ENCODE measurements at regions not wholly inside any gene's neighbourhood (a gene's known extent, or its start where the extent isn't known, plus 50 kb on each side); places are given as distances from the start of the nearest gene placed in this dataset.

DNA sequence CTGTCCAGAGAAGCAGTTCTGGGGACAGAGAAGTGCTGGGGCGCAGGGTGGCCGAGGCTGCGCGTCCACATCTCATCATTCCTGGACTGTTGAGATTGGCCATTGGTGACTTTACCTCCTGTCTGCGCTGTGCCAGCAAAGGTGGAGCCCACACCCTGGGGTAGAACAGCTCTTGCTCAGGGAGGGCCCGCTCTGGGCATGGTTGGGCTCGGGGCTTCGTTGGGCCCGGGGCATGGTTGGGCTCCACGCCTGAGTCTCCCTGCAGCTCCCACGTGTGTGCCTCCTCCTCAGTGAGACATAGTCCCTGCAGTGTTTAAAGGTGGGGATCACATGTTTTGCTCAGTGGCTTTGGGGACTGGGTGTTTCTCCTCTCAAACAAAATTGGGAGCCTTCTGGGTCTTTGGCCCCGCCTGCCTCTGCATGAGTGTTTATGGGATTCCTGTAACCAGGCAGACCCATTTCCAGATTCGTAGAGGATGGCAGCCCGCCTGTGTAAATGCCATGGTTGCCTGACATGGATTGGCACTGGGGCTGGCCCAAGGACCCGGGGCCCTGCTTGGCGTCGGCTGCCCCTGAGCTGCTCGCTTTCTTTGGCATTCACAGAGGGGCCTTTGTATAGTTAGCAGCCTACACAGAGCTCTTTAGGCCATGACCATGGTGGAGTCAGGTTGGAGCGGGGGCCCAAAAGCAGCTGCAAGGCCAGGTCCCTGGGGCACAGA lies 104.6 kb downstream of the TLR5 start:
- Histone ChIP-seq H3K9ac (replicated peaks; ENCODE audit: extremely low read depth, insufficient read depth, low read length) (no peak overlapping the region), H3K36me3 (ENCODE audit: control insufficient read depth in 2 of 2, extremely low read depth in 1 of 2, insufficient read depth in 2 of 2, low read length in 2 of 2) (no peaks in the 10 kb centered on the region), H3K27ac (ENCODE audit: insufficient read depth, low read depth, low read length) (no peak overlapping the region), H3K4me3 (replicated peaks in 1 of 3; ENCODE audit: insufficient read depth in 1 of 3, low read depth in 1 of 3, low read length in 3 of 3) (no peak overlapping the region), H3K4me2 (ENCODE audit: insufficient read depth, low read length) (no peak overlapping the region), H2AFZ (ENCODE audit: low read depth, low read length) (no peak overlapping the region), H3K9me3 (replicated peaks; ENCODE audit: control insufficient read depth, insufficient read depth, low read length) (no peaks in the 10 kb centered on the region), H3K4me1 (ENCODE audit: control insufficient read depth, extremely low read depth, insufficient read depth, low read length) (no peaks in the 10 kb centered on the region), H3K27me3 (ENCODE audit: control insufficient read depth in 2 of 2, insufficient read depth in 2 of 2, low read length in 2 of 2) (no peaks in the 10 kb centered on the region), H3K79me2 (ENCODE audit: control insufficient read depth, insufficient read depth, low read length) (no peaks in the 10 kb centered on the region), H4K20me1 (replicated peaks; ENCODE audit: control insufficient read depth, extremely low read depth, insufficient read depth, low read length) (no peaks in the 10 kb centered on the region), H3K9me1 (replicated peaks; ENCODE audit: control insufficient read depth, extremely low read depth, insufficient read depth, low read length) (no peaks in the 10 kb centered on the region)
- FAIRE-seq (no peak), DNase-seq (ENCODE audit: low read depth, low spot score) (no peak)
- dilution Hi-C loops (cut with MboI; ENCODE audit: extremely low pct_ligation_motif_present, low sequenced_read_pairs) (no loop called here), intact Hi-C loops (cut with micrococcal nuclease) (no loop called here)
- no TSS peak for BruUV-seq (replicated peaks)
- TF ChIP-seq FOS (IDR thresholded peaks at IDR 0.05; ENCODE audit: borderline replicate concordance, insufficient read depth, low read length) (no peak), MYC (IDR thresholded peaks at IDR 0.05; ENCODE audit: low read depth, low read length) (no peak), EZH2 (IDR thresholded peaks at IDR 0.05; ENCODE audit: borderline replicate concordance, low read depth, low read length, severe bottlenecking) (no peak), JUN (IDR thresholded peaks at IDR 0.05; ENCODE audit: borderline replicate concordance, insufficient read depth, insufficient read length, low read depth) (no peak), POLR2AphosphoS5 (IDR thresholded peaks at IDR 0.05; ENCODE audit: insufficient read depth, low read depth, low read length) (no peak), POLR2A (IDR thresholded peaks at IDR 0.05; ENCODE audit: low read depth, low read length) (no peak), GATA2 (IDR thresholded peaks at IDR 0.05; ENCODE audit: insufficient read depth, insufficient read length, low read depth, low read length) (no peak)
- TF ChIP-seq, protein P1, sequence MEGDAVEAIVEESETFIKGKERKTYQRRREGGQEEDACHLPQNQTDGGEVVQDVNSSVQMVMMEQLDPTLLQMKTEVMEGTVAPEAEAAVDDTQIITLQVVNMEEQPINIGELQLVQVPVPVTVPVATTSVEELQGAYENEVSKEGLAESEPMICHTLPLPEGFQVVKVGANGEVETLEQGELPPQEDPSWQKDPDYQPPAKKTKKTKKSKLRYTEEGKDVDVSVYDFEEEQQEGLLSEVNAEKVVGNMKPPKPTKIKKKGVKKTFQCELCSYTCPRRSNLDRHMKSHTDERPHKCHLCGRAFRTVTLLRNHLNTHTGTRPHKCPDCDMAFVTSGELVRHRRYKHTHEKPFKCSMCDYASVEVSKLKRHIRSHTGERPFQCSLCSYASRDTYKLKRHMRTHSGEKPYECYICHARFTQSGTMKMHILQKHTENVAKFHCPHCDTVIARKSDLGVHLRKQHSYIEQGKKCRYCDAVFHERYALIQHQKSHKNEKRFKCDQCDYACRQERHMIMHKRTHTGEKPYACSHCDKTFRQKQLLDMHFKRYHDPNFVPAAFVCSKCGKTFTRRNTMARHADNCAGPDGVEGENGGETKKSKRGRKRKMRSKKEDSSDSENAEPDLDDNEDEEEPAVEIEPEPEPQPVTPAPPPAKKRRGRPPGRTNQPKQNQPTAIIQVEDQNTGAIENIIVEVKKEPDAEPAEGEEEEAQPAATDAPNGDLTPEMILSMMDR (IDR thresholded peaks at IDR 0.05; ENCODE audit: extremely low read depth in 1 of 2, insufficient read depth in 1 of 2, low read depth in 1 of 2, low read length in 2 of 2) = no peak
- TF ChIP-seq, protein P2, sequence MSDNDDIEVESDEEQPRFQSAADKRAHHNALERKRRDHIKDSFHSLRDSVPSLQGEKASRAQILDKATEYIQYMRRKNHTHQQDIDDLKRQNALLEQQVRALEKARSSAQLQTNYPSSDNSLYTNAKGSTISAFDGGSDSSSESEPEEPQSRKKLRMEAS (IDR thresholded peaks at IDR 0.05; ENCODE audit: insufficient read depth, insufficient read length) = no peak
- CTCF ChIA-PET = no interaction called here
- POLR2A ChIA-PET = no interaction called here
